Activated naive CD8-positive, alpha-beta T cell treated with anti-CD3 and anti-CD28 coated beads for 36 hours (primary cell): ENCODE measurements at regions not wholly inside any gene's neighbourhood (a gene's known extent, or its start where the extent isn't known, plus 50 kb on each side); places are given as distances from the start of the nearest gene placed in this dataset.

Experiments used
- DNase-seq: peaks from one replicate; pipeline ENCODE4 v3.0.0; 2021
- H3K27ac Mint-ChIP-seq: one replicate; pipeline ENCODE4 v1.8.0; 2022; ENCODE audit warnings: mild to moderate bottlenecking, moderate library complexity, mixed read lengths
- H3K27me3 Mint-ChIP-seq: one replicate; pipeline ENCODE4 v1.8.0; 2022; ENCODE audit warnings: mild to moderate bottlenecking, mixed read lengths
- H3K36me3 Mint-ChIP-seq: one replicate; pipeline ENCODE4 v1.8.0; 2021; ENCODE audit warnings: mild to moderate bottlenecking, mixed read lengths
- H3K4me1 Mint-ChIP-seq: one replicate; pipeline ENCODE4 v1.8.0; 2021; ENCODE audit warnings: mixed read lengths
- H3K4me3 Mint-ChIP-seq: one replicate; pipeline ENCODE4 v1.8.0; 2022; ENCODE audit warnings: mild to moderate bottlenecking, moderate library complexity, mixed read lengths
- H3K9me3 Mint-ChIP-seq: one replicate; pipeline ENCODE4 v1.8.0; 2022; ENCODE audit warnings: mixed read lengths

GRCh38 chr13:80979035-80979641, 638.2 kb upstream of the SPRY2 start:
- Mint-ChIP-seq H3K4me1 (no peaks in the 10 kb centered on the region), H3K9me3 (peaks cover 4% of the 10 kb centered on the region), H3K27ac (no peak overlapping the region), H3K36me3 (no peaks in the 10 kb centered on the region), H3K27me3 (no peaks in the 10 kb centered on the region), H3K4me3 (no peak overlapping the region)
- DNase-seq, result peak; percentile 11

- H3K27me3 Mint-ChIP-seq, result no peaks in the 10 kb centered on the region
- H3K4me1 Mint-ChIP-seq, result no peaks in the 10 kb centered on the region
- H3K9me3 Mint-ChIP-seq, result peaks cover 4% of the 10 kb centered on the region
- no peak for DNase-seq
- H3K4me3 Mint-ChIP-seq, result no peak overlapping the region
- no peaks in the 10 kb centered on the region for H3K36me3 Mint-ChIP-seq
- H3K27ac Mint-ChIP-seq, result no peak overlapping the region
Measured at GRCh38 chr13:80977168-80977567, 636.2 kb upstream of the SPRY2 start.

GRCh38 chr13:80975903-80976302, 635.0 kb upstream of the SPRY2 start:
- H3K27me3 Mint-ChIP-seq, result no peaks in the 10 kb centered on the region
- no peak overlapping the region for H3K4me3 Mint-ChIP-seq
- peaks cover 3% of the 10 kb centered on the region for H3K9me3 Mint-ChIP-seq
- DNase-seq, result no peak
- no peaks in the 10 kb centered on the region for H3K36me3 Mint-ChIP-seq
- no peak overlapping the region for H3K27ac Mint-ChIP-seq
- no peaks in the 10 kb centered on the region for H3K4me1 Mint-ChIP-seq

GRCh38 chr13:80973721-80974120, 632.8 kb upstream of the SPRY2 start:
- H3K4me1 Mint-ChIP-seq, result no peaks in the 10 kb centered on the region
- no peak overlapping the region for H3K27ac Mint-ChIP-seq
- no peaks in the 10 kb centered on the region for H3K36me3 Mint-ChIP-seq
- no peaks in the 10 kb centered on the region for H3K27me3 Mint-ChIP-seq
- no peak for DNase-seq
- no peaks in the 10 kb centered on the region for H3K9me3 Mint-ChIP-seq
- no peak overlapping the region for H3K4me3 Mint-ChIP-seq

- no peak overlapping the region for H3K4me3 Mint-ChIP-seq
- no peaks in the 10 kb centered on the region for H3K4me1 Mint-ChIP-seq
- no peaks in the 10 kb centered on the region for H3K9me3 Mint-ChIP-seq
- H3K27ac Mint-ChIP-seq, result no peak overlapping the region
- no peaks in the 10 kb centered on the region for H3K36me3 Mint-ChIP-seq
- no peaks in the 10 kb centered on the region for H3K27me3 Mint-ChIP-seq
- no peak for DNase-seq
Measured at GRCh38 chr13:80972857-80973478, 632.0 kb upstream of the SPRY2 start.

- H3K9me3 Mint-ChIP-seq, result peaks cover 3% of the 10 kb centered on the region
- no peaks in the 10 kb centered on the region for H3K27me3 Mint-ChIP-seq
- no peak overlapping the region for H3K27ac Mint-ChIP-seq
- no peak overlapping the region for H3K4me3 Mint-ChIP-seq
- H3K36me3 Mint-ChIP-seq, result no peaks in the 10 kb centered on the region
- DNase-seq, result no peak
- H3K4me1 Mint-ChIP-seq, result no peaks in the 10 kb centered on the region
Measured at GRCh38 chr13:80965097-80965496, 624.2 kb upstream of the SPRY2 start.

- H3K4me3 Mint-ChIP-seq, result no peak overlapping the region
- DNase-seq, result no peak
- H3K9me3 Mint-ChIP-seq, result peaks cover 3% of the 10 kb centered on the region
- H3K36me3 Mint-ChIP-seq, result no peaks in the 10 kb centered on the region
- H3K27me3 Mint-ChIP-seq, result no peaks in the 10 kb centered on the region
- H3K4me1 Mint-ChIP-seq, result no peaks in the 10 kb centered on the region
- no peak overlapping the region for H3K27ac Mint-ChIP-seq
Measured at GRCh38 chr13:80962855-80963254, 621.9 kb upstream of the SPRY2 start.

GRCh38 chr13:80962173-80962572, 621.2 kb upstream of the SPRY2 start:
- Mint-ChIP-seq H3K27ac (no peak overlapping the region), H3K36me3 (no peaks in the 10 kb centered on the region)
- DNase-seq, result no peak

GRCh38 chr13:80957019-80957655, 616.2 kb upstream of the SPRY2 start:
- Mint-ChIP-seq H3K4me3 (no peak overlapping the region), H3K27me3 (no peaks in the 10 kb centered on the region), H3K9me3 (peaks cover 3% of the 10 kb centered on the region), H3K27ac (no peak overlapping the region), H3K36me3 (no peaks in the 10 kb centered on the region), H3K4me1 (no peaks in the 10 kb centered on the region)
- DNase-seq, result no peak

More at GRCh38 chr13:80962173-80962572, 621.2 kb upstream of the SPRY2 start:
- Mint-ChIP-seq H3K27me3 (no peaks in the 10 kb centered on the region), H3K9me3 (peaks cover 3% of the 10 kb centered on the region), H3K4me1 (no peaks in the 10 kb centered on the region), H3K4me3 (no peak overlapping the region)

GRCh38 chr13:80955501-80955900, 614.6 kb upstream of the SPRY2 start:
- H3K4me1 Mint-ChIP-seq, result no peaks in the 10 kb centered on the region
- peaks cover 3% of the 10 kb centered on the region for H3K9me3 Mint-ChIP-seq
- no peaks in the 10 kb centered on the region for H3K36me3 Mint-ChIP-seq
- no peaks in the 10 kb centered on the region for H3K27me3 Mint-ChIP-seq
- no peak overlapping the region for H3K27ac Mint-ChIP-seq
- DNase-seq, result no peak
- H3K4me3 Mint-ChIP-seq, result no peak overlapping the region

- no peak overlapping the region for H3K27ac Mint-ChIP-seq
Measured at GRCh38 chr13:80952158-80952557, 611.2 kb upstream of the SPRY2 start.

GRCh38 chr13:80946008-80946802, 605.3 kb upstream of the SPRY2 start:
- Mint-ChIP-seq H3K4me1 (no peaks in the 10 kb centered on the region), H3K4me3 (no peak overlapping the region), H3K36me3 (no peaks in the 10 kb centered on the region), H3K27ac (no peak overlapping the region), H3K9me3 (peaks cover 5% of the 10 kb centered on the region), H3K27me3 (no peaks in the 10 kb centered on the region)
- no peak for DNase-seq

More at GRCh38 chr13:80952158-80952557, 611.2 kb upstream of the SPRY2 start:
- DNase-seq, result no peak
- Mint-ChIP-seq H3K4me3 (no peak overlapping the region), H3K36me3 (no peaks in the 10 kb centered on the region), H3K4me1 (no peaks in the 10 kb centered on the region), H3K9me3 (peaks cover 8% of the 10 kb centered on the region), H3K27me3 (no peaks in the 10 kb centered on the region)

GRCh38 chr13:80945328-80945727, 604.4 kb upstream of the SPRY2 start:
- DNase-seq, result no peak
- H3K9me3 Mint-ChIP-seq, result peaks cover 3% of the 10 kb centered on the region
- H3K27ac Mint-ChIP-seq, result no peak overlapping the region
- no peak overlapping the region for H3K4me3 Mint-ChIP-seq
- H3K27me3 Mint-ChIP-seq, result no peaks in the 10 kb centered on the region
- H3K4me1 Mint-ChIP-seq, result no peaks in the 10 kb centered on the region
- H3K36me3 Mint-ChIP-seq, result no peaks in the 10 kb centered on the region

- Mint-ChIP-seq H3K27ac (no peak overlapping the region), H3K4me3 (no peak overlapping the region), H3K36me3 (no peaks in the 10 kb centered on the region), H3K27me3 (no peaks in the 10 kb centered on the region), H3K4me1 (no peaks in the 10 kb centered on the region), H3K9me3 (peaks cover 4% of the 10 kb centered on the region)
- DNase-seq, result no peak
Measured at GRCh38 chr13:80939581-80939980, 598.7 kb upstream of the SPRY2 start.

GRCh38 chr13:80931766-80932165, 590.8 kb upstream of the SPRY2 start:
- H3K9me3 Mint-ChIP-seq, result peaks cover 3% of the 10 kb centered on the region
- H3K4me3 Mint-ChIP-seq, result no peak overlapping the region
- no peaks in the 10 kb centered on the region for H3K27me3 Mint-ChIP-seq
- H3K4me1 Mint-ChIP-seq, result no peaks in the 10 kb centered on the region
- no peak for DNase-seq
- no peaks in the 10 kb centered on the region for H3K36me3 Mint-ChIP-seq
- H3K27ac Mint-ChIP-seq, result no peak overlapping the region
